Panc1 (cell line): ENCODE measurements at regions not wholly inside any gene's neighbourhood (a gene's known extent, or its start where the extent isn't known, plus 50 kb on each side); places are given as distances from the start of the nearest gene placed in this dataset.

Source experiments
- CTCF ChIP-seq: fragments of 450-650 bp; IDR thresholded peaks from 2 replicates; pipeline ENCODE4 v1.5.1; 2017; ENCODE audit warnings: mild to moderate bottlenecking
- POLR2AphosphoS5 ChIP-seq: IDR thresholded peaks from 2 replicates; pipeline ENCODE4 v1.6.1; 2012; ENCODE audit warnings: mild to moderate bottlenecking, low read depth, low read length, moderate library complexity
- SIN3A ChIP-seq: IDR thresholded peaks from 2 replicates; pipeline ENCODE4 v1.6.1; 2012; ENCODE audit warnings: low read depth, mild to moderate bottlenecking, low read length, moderate library complexity, borderline replicate concordance; ENCODE audit not compliant: insufficient read depth
- TCF7L2 ChIP-seq: IDR thresholded peaks from 2 replicates; pipeline ENCODE4 v1.6.1; 2011; ENCODE audit warnings: mild to moderate bottlenecking, low read depth, low read length, inconsistent platforms

DNA sequence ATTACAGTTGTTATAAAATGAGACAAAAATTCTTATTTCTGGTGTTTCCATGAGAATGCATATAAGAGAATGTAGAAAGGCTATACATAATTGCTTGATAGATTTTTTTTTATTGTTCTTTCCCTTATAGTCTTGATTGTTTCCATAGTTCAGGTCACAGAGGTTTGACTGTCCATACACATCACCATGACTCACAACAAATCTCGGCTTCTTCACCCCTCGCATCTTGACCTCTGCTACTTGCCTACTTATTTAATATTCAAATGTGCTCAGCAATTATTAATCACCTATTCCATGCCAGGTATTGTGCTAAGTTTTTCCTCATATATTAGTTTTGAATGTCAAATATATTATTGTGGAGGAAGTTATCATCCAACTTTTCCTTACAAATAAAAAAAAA lies 789.6 kb downstream of the RNF144A start:
- TF ChIP-seq POLR2AphosphoS5 (no peak), CTCF (no peak), SIN3A (no peak), TCF7L2 (no peak)
